Thoracic aorta (tissue), 2 donors: ENCODE measurements at regions not wholly inside any gene's neighbourhood (a gene's known extent, or its start where the extent isn't known, plus 50 kb on each side); places are given as distances from the start of the nearest gene placed in this dataset.

Experiments
- ATAC-seq: fragments of 150-250 bp; one replicate; pipeline ENCODE4 v1.8.0; 2017; ENCODE audit warnings: low read depth; ENCODE audit not compliant: insufficient number of reproducible peaks, low FRiP score
- DNase-seq: peaks from one replicate; pipeline ENCODE4 v3.0.0-alpha.2; 2020; ENCODE audit warnings: low spot score
- H3K27ac ChIP-seq, 2 donors: fragments of 200-600 bp; sonication (generic); 1 replicate in 1 of 2; 2 replicates in 1 of 2; pipeline ENCODE4 v1.5.1; 2016; ENCODE audit warnings: mild to moderate bottlenecking in 2 of 2, moderate library complexity in 2 of 2
- H3K27me3 ChIP-seq: fragments of 200-600 bp; sonication (generic); replicated peaks from 2 replicates; pipeline ENCODE4 v1.6.0; 2016; ENCODE audit warnings: mild to moderate bottlenecking; ENCODE audit not compliant: insufficient read depth
- H3K36me3 ChIP-seq: fragments of 200-600 bp; sonication (generic); one replicate; pipeline ENCODE4 v1.5.1; 2016
- H3K4me1 ChIP-seq, 2 donors: fragments of 200-600 bp; sonication (generic); 1 replicate in 1 of 2; 2 replicates in 1 of 2; pipeline versions ENCODE4 v1.5.1 to v1.6.0; 2016; ENCODE audit warnings: low read depth in 2 of 2, mild to moderate bottlenecking in 1 of 2; ENCODE audit not compliant: control insufficient read depth in 1 of 2
- H3K4me3 ChIP-seq: fragments of 200-600 bp; sonication (generic); 2 replicates; pipeline ENCODE4 v1.5.1; 2016; ENCODE audit warnings: mild to moderate bottlenecking
- H3K9me3 ChIP-seq: fragments of 200-600 bp; sonication (generic); 2 replicates; pipeline ENCODE4 v1.5.1; 2016
- TF ChIP-seq, protein P1 (sequence below): fragments of 200-600 bp; sonication (generic); IDR thresholded peaks from one replicate; pipeline ENCODE4 v1.5.1; 2019; ENCODE audit warnings: antibody characterized with exemption

DNA sequence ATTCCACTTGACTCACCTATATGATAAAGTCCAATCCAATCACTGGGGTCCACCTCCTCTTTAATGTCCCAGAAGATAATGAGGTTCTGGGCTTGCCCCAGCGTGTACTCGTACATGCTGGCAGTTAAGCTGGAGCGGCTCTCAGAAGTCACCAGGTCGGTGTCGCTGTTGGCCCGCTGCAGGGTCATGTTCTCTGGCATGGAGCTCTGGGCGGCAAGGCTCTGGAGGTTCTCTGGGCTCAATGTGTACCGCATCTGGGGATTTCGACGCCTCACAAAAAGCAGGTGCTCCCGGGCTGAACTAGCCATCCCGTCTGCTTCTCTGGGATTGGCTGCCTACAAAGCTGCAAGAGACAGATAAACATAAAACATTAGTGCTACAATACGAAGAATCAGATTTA is 206.4 kb upstream of the CCDC150 start:
- no peak overlapping the region for H3K4me3 ChIP-seq
- no peaks in the 10 kb centered on the region for H3K36me3 ChIP-seq
- no peaks in the 10 kb centered on the region for H3K9me3 ChIP-seq
- ATAC-seq (no peak), DNase-seq (no peak)
- H3K27me3 ChIP-seq = no peaks in the 10 kb centered on the region
- TF ChIP-seq, protein P1, sequence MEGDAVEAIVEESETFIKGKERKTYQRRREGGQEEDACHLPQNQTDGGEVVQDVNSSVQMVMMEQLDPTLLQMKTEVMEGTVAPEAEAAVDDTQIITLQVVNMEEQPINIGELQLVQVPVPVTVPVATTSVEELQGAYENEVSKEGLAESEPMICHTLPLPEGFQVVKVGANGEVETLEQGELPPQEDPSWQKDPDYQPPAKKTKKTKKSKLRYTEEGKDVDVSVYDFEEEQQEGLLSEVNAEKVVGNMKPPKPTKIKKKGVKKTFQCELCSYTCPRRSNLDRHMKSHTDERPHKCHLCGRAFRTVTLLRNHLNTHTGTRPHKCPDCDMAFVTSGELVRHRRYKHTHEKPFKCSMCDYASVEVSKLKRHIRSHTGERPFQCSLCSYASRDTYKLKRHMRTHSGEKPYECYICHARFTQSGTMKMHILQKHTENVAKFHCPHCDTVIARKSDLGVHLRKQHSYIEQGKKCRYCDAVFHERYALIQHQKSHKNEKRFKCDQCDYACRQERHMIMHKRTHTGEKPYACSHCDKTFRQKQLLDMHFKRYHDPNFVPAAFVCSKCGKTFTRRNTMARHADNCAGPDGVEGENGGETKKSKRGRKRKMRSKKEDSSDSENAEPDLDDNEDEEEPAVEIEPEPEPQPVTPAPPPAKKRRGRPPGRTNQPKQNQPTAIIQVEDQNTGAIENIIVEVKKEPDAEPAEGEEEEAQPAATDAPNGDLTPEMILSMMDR = no peak
- H3K27ac ChIP-seq = no peak overlapping the region
- H3K4me1 ChIP-seq = peaks cover 12 to 17% of the 10 kb centered on the region in 2 donors

GRCh38 chr2:196434217-196434616 is 205.3 kb upstream of the CCDC150 start:
- no peak for ATAC-seq
- Histone ChIP-seq H3K4me3 (no peak overlapping the region), H3K27ac (peak overlapping the region; percentile 4 to 14)

DNA sequence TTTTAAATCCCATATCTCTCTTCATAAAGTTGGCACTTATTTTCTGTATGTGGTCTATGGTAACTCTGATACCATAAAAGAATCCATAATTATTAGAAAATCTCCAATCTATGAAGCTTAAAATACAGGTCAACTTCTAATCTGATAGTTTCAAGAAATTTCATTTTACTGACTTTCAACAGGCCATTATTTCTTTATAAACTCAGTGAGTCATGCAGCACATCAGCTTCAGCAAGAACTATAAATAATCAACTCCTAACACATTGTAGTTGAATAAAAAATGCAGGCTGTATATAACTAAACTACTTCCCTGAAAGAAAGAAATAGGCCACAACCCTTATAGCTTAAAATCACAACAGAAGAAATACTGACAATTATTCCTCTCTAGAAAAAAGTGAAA is 204.3 kb upstream of the CCDC150 start:
- Histone ChIP-seq H3K36me3 (no peaks in the 10 kb centered on the region), H3K4me3 (no peak overlapping the region), H3K27me3 (no peaks in the 10 kb centered on the region), H3K27ac (no peak overlapping the region), H3K4me1 (peaks cover 12 to 17% of the 10 kb centered on the region in 2 donors), H3K9me3 (no peaks in the 10 kb centered on the region)
- ATAC-seq = no peak
- TF ChIP-seq, protein P1 = no peak
- no peak for DNase-seq

More at GRCh38 chr2:196434217-196434616, 205.3 kb upstream of the CCDC150 start:
- H3K4me1 ChIP-seq = peaks cover 12 to 17% of the 10 kb centered on the region in 2 donors
- H3K9me3 ChIP-seq = no peaks in the 10 kb centered on the region
- no peaks in the 10 kb centered on the region for H3K27me3 ChIP-seq
- no peak for DNase-seq
- TF ChIP-seq, protein P1 = no peak
- H3K36me3 ChIP-seq = no peaks in the 10 kb centered on the region

DNA sequence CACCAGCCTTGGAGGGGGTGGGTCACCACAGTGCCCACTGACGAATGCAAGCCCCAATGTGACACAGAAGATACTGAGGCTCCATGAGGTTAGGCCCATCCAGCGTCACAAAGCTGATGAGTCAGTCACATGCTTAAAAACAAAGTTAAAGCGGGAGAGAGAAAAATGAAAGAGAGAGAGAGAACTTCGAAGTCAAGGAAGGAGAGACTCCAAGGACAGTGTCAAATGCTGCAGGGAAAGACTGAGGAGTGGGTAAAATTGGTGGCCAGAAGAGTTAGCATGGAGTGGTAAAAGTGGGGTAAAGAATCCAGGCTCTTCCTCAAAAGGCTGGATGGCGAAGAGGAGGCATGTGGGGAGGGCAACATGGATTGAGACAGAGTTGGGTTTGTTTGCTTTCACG is 201.9 kb upstream of the CCDC150 start:
- no peak overlapping the region for H3K4me3 ChIP-seq
- H3K4me1 ChIP-seq = peaks cover 12 to 17% of the 10 kb centered on the region in 2 donors
- no peak for DNase-seq
- no peaks in the 10 kb centered on the region for H3K27me3 ChIP-seq
- no peak overlapping the region for H3K27ac ChIP-seq
- no peak for ATAC-seq
- no peaks in the 10 kb centered on the region for H3K36me3 ChIP-seq
- TF ChIP-seq, protein P1 = no peak
- H3K9me3 ChIP-seq = no peaks in the 10 kb centered on the region

GRCh38 chr2:196439760-196440159 is 199.8 kb upstream of the CCDC150 start:
- H3K27ac ChIP-seq = no peak overlapping the region
- TF ChIP-seq, protein P1 = no peak
- H3K9me3 ChIP-seq = no peaks in the 10 kb centered on the region
- H3K4me1 ChIP-seq = peaks cover 5 to 6% of the 10 kb centered on the region in 2 donors
- no peak overlapping the region for H3K4me3 ChIP-seq
- no peak for ATAC-seq
- H3K36me3 ChIP-seq = no peaks in the 10 kb centered on the region
- H3K27me3 ChIP-seq = no peaks in the 10 kb centered on the region
- no peak for DNase-seq
